ENCODE measurements at regions not wholly inside any gene's neighbourhood (a gene's known extent, or its start where the extent isn't known, plus 50 kb on each side); places are given as distances from the start of the nearest gene placed in this dataset.
"Not testable (repeated sequence)": the region's sequence is repeated elsewhere in the genome, so short reads cannot be mapped to it uniquely, and the experiment has no call there.

- peak in 1 of 2 donors; percentile 5 for DNase-seq (ENCODE audit: low read depth in 2 of 2)
Observed at GRCh38 chr3:28575746-28576613, 227.4 kb upstream of the AZI2 start.

- DNase-seq (ENCODE audit: low read depth in 2 of 2), result no peak
Observed at GRCh38 chr3:28576614-28577200, 228.1 kb upstream of the AZI2 start.

- no peak for DNase-seq (ENCODE audit: low read depth in 2 of 2)
Observed at GRCh38 chr3:28577941-28578500, 229.4 kb upstream of the AZI2 start.

GRCh38 chr3:28586325-28586724 is 237.7 kb upstream of the AZI2 start:
- DNase-seq (ENCODE audit: low read depth in 2 of 2), result no peak

- no peak for DNase-seq (ENCODE audit: low read depth in 2 of 2)
Observed at GRCh38 chr3:28587723-28588122, 239.1 kb upstream of the AZI2 start.

- no peak for DNase-seq (ENCODE audit: low read depth in 2 of 2)
Observed at GRCh38 chr3:28590216-28590615, 241.6 kb upstream of the AZI2 start.

- no peak for DNase-seq (ENCODE audit: low read depth in 2 of 2)
Observed at GRCh38 chr3:28590860-28591259, 242.2 kb upstream of the AZI2 start.

GRCh38 chr3:28595372-28595771 is 246.7 kb upstream of the AZI2 start:
- no peak for DNase-seq (ENCODE audit: low read depth in 2 of 2)

- DNase-seq (ENCODE audit: low read depth in 2 of 2), result no peak
Observed at GRCh38 chr3:28597452-28597851, 248.8 kb upstream of the AZI2 start.

- no peak for DNase-seq (ENCODE audit: low read depth in 2 of 2)
Observed at GRCh38 chr3:28598165-28598564, 249.5 kb upstream of the AZI2 start.

- no peak for DNase-seq (ENCODE audit: low read depth in 2 of 2)
Observed at GRCh38 chr3:28601291-28601690, 252.7 kb upstream of the AZI2 start.

- no peak for DNase-seq (ENCODE audit: low read depth in 2 of 2)
Observed at GRCh38 chr3:28606283-28606682, 257.7 kb upstream of the AZI2 start.

GRCh38 chr3:28612232-28612631 is 263.6 kb upstream of the AZI2 start:
- DNase-seq (ENCODE audit: low read depth in 2 of 2), result no peak

GRCh38 chr3:28613511-28614106 is 265.0 kb upstream of the AZI2 start:
- no peak for DNase-seq (ENCODE audit: low read depth in 2 of 2)

GRCh38 chr3:28615071-28615470 is 266.4 kb upstream of the AZI2 start:
- no peak for DNase-seq (ENCODE audit: low read depth in 2 of 2)

- no peak for DNase-seq (ENCODE audit: low read depth in 2 of 2)
Observed at GRCh38 chr3:28615971-28616370, 267.3 kb upstream of the AZI2 start.

- no peak for DNase-seq (ENCODE audit: low read depth in 2 of 2)
Observed at GRCh38 chr3:28617821-28618220, 269.2 kb upstream of the AZI2 start.

GRCh38 chr3:28623106-28623505 is 274.5 kb upstream of the AZI2 start:
- DNase-seq (ENCODE audit: low read depth in 2 of 2), result no peak

- no peak for DNase-seq (ENCODE audit: low read depth in 2 of 2)
Observed at GRCh38 chr3:28624084-28624483, 275.5 kb upstream of the AZI2 start.

- not testable (repeated sequence) for DNase-seq (ENCODE audit: low read depth in 2 of 2)
Observed at GRCh38 chr3:28627843-28628242, 279.2 kb upstream of the AZI2 start.

GRCh38 chr3:28634019-28634418 is 285.4 kb upstream of the AZI2 start:
- DNase-seq (ENCODE audit: low read depth in 2 of 2), result no peak

GRCh38 chr3:28637742-28638141 is 289.1 kb upstream of the AZI2 start:
- no peak for DNase-seq (ENCODE audit: low read depth in 2 of 2)
